Erythroblast (primary cell): ENCODE measurements at regions not wholly inside any gene's neighbourhood (a gene's known extent, or its start where the extent isn't known, plus 50 kb on each side); places are given as distances from the start of the nearest gene placed in this dataset.

Experiments
- GATA1 ChIP-seq: IDR thresholded peaks from 2 replicates; pipeline ENCODE4 v1.6.1; 2011; ENCODE audit warnings: low read depth, mild to moderate bottlenecking, control low read depth, low read length, moderate library complexity
- POLR2A ChIP-seq: IDR thresholded peaks from 2 replicates; pipeline ENCODE4 v1.6.1; 2011; ENCODE audit warnings: mild to moderate bottlenecking, low read length

DNA sequence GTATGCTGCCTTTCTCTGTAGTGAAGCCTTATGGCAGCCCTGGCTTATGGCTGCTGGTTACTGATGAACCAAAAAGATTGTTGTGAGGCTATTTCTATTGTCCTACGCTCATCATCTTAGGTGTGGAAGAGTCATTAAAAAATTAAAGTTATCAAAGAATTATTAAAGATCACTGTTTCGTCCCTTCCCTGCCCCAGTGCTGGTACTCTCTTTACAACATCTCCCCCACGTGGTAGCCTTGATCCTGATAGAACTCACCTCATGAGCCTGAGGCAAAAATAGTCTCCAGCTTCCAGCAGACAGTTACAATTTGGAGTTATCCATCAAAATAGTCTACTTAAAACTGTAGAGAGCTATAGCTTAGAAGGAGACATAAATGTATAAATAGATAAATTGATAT is 201.5 kb downstream of the S1PR1 start:
- TF ChIP-seq POLR2A (no peak), GATA1 (no peak)
